GM12878 (cell line): ENCODE measurements at regions not wholly inside any gene's neighbourhood (a gene's known extent, or its start where the extent isn't known, plus 50 kb on each side); places are given as distances from the start of the nearest gene placed in this dataset.
A peak's percentile ranks its signal among the peaks of the same experiment; 100 is the strongest.

Experiments
- ATAC-seq: fragments of 200-7000 bp; cut with Tn5 transposase; 3 replicates; pipeline ENCODE4 v1.9.1; 2020; ENCODE audit warnings: mild to moderate bottlenecking, moderate library complexity
- BruUV-seq: library from RNA; stranded (reverse); fragments of 400-500 nt; replicated peaks from 2 replicates; lab custom pipeline; 2021; lab: Mats Ljungman, UMichigan
- CTCF ChIA-PET: fragments of 300-600 bp; sonication (Branson Sonifier 250); formaldehyde crosslinking; extraction: SDS; loops from one replicate; lab custom pipeline; 2021; ENCODE audit warnings: inconsistent platforms; lab: Yijun Ruan, JAX
- POLR2A ChIA-PET: fragments of 350-600 bp; formaldehyde crosslinking; extraction: SDS; loops from one replicate; lab custom pipeline; 2021; ENCODE audit warnings: inconsistent platforms; lab: Charles Lee
- RAD21 ChIA-PET: fragments of 300-600 bp; sonication (Branson Sonifier 250); formaldehyde crosslinking; loops from one replicate; lab custom pipeline; 2023; ENCODE audit warnings: antibody characterized with exemption; ENCODE audit not compliant: unreplicated experiment; lab: Charles Lee
- SMC1A ChIA-PET: fragments of 300-600 bp; sonication (Branson Sonifier 250); formaldehyde crosslinking; loops from one replicate; lab custom pipeline; 2023; ENCODE audit not compliant: unreplicated experiment, uncharacterized antibody; lab: Charles Lee
- DNase-seq: peaks from one replicate; pipeline ENCODE4 v3.0.0-alpha.2; 2011; ENCODE audit warnings: low read depth, low spot score
- FAIRE-seq: peaks from 3 replicates; lab custom pipeline; 2011; peaks lifted over from hg19 to GRCh38; lab: Jason Lieb, UNC
- H2AFZ ChIP-seq: 2 replicates; pipeline ENCODE4 v1.6.0; 2011; ENCODE audit warnings: low read depth, low read length, control low read depth; ENCODE audit not compliant: control insufficient read depth
- H3K27ac ChIP-seq: 2 replicates; pipeline ENCODE4 v1.5.1; 2011; ENCODE audit warnings: control low read depth; ENCODE audit not compliant: control insufficient read depth, insufficient read depth
- H3K27me3 ChIP-seq, 2 experiments: replicated peaks in 1 of 2; 2 replicates each; pipeline versions ENCODE4 v1.6.0 to v1.6.1; 2011; ENCODE audit warnings: low read length in 1 of 2; ENCODE audit not compliant: control insufficient read depth in 2 of 2, insufficient read depth in 2 of 2
- H3K36me3 ChIP-seq, 2 experiments: 2 replicates each; pipeline ENCODE4 v1.5.1; 2011; ENCODE audit warnings: low read length in 1 of 2; ENCODE audit not compliant: control insufficient read depth in 2 of 2, insufficient read depth in 2 of 2
- H3K4me1 ChIP-seq: 2 replicates; pipeline ENCODE4 v1.6.1; 2011; ENCODE audit warnings: mild to moderate bottlenecking, low read length, moderate library complexity, mixed read lengths; ENCODE audit not compliant: control insufficient read depth, insufficient read depth
- H3K4me2 ChIP-seq: 2 replicates; pipeline ENCODE4 v1.6.0; 2011; ENCODE audit warnings: control low read depth; ENCODE audit not compliant: control insufficient read depth, insufficient read depth
- H3K4me3 ChIP-seq: fragments of 200-600 bp; sonication (generic); 2 replicates; pipeline ENCODE4 v1.5.1; 2016
- H3K79me2 ChIP-seq: 2 replicates; pipeline ENCODE4 v1.6.0; 2011; ENCODE audit warnings: low read length; ENCODE audit not compliant: control insufficient read depth, insufficient read depth
- H3K9ac ChIP-seq: 2 replicates; pipeline ENCODE4 v1.8.0; 2011; ENCODE audit warnings: low read length, control low read depth, mixed read lengths; ENCODE audit not compliant: control insufficient read depth, insufficient read depth
- H3K9me3 ChIP-seq: replicated peaks from 3 replicates; pipeline ENCODE4 v1.5.1; 2011; ENCODE audit warnings: mild to moderate bottlenecking, low read length; ENCODE audit not compliant: control insufficient read depth, insufficient read depth
- H4K20me1 ChIP-seq: 2 replicates; pipeline ENCODE4 v1.6.0; 2011; ENCODE audit not compliant: control insufficient read depth, insufficient read depth
- BACH1 ChIP-seq: fragments of 450-650 bp; IDR thresholded peaks from 2 replicates; pipeline ENCODE4 v1.6.1; 2017; ENCODE audit warnings: mild to moderate bottlenecking, borderline replicate concordance
- LARP7 ChIP-seq: fragments of 450-650 bp; IDR thresholded peaks from 2 replicates; pipeline ENCODE4 v1.6.1; 2017; ENCODE audit warnings: mild to moderate bottlenecking
- NBN ChIP-seq: fragments of 450-650 bp; IDR thresholded peaks from 2 replicates; pipeline ENCODE4 v1.6.1; 2016
- PML ChIP-seq: IDR thresholded peaks from 2 replicates; pipeline ENCODE4 v1.6.1; 2012; ENCODE audit warnings: low read length, inconsistent platforms
- RAD51 ChIP-seq: fragments of 450-650 bp; IDR thresholded peaks from 2 replicates; pipeline ENCODE4 v1.6.1; 2016; ENCODE audit warnings: moderate library complexity, mild to moderate bottlenecking, inconsistent platforms
- WGBS: methylation state at CpG from one replicate; pipeline ENCODE4 v1.1.6; 2016; ENCODE audit warnings: low lambda C conversion rate; ENCODE audit not compliant: insufficient replicate concordance, insufficient coverage; ENCODE audit errors: missing lambda C conversion rate; 5-methylcytosine and 5-hydroxymethylcytosine counted together
- in situ Hi-C: fragments of 300-500 bp; cut with MboI; formaldehyde crosslinking; loops from 9 replicates; pipeline ENCODE4 v1.14.3; 2018; ENCODE audit warnings: mixed read lengths
- intact Hi-C: fragments of 100-400 bp; cut with micrococcal nuclease; formaldehyde crosslinking; loops from one replicate; pipeline ENCODE4 v1.14.2; 2022; ENCODE audit not compliant: unreplicated experiment
- TF ChIP-seq, protein P1 (sequence below): fragments of 450-650 bp; IDR thresholded peaks from 2 replicates; pipeline ENCODE4 v1.6.1; 2016; ENCODE audit warnings: mild to moderate bottlenecking

DNA sequence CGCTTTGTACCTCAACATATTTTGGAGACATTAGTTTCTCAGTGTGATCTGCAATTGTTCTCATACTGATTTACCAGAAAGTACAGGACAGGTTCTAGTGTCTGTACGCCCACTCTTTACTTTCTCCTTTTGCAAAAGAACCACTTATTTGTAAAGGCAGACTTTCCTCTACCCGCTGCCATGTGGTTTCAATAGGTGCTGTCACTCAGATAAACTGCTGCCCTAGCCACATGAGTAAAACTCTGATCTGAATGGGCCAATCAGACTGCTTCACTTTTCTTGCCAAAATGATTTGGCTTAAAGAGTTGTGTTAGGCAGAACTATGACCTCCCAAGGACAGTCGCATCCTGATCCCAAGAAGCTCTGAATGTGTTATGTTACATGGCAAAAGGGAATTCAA, 984.6 kb upstream of the NR2F2 start:
- no peak overlapping the region for H3K4me3 ChIP-seq
- intact Hi-C loops = no loop called here
- H4K20me1 ChIP-seq = no peaks in the 10 kb centered on the region
- FAIRE-seq = no peak
- H2AFZ ChIP-seq = no peak overlapping the region
- no peak for DNase-seq
- CTCF ChIA-PET = interaction anchor here (1.5 kb wide), 1 partner anchor 54 kb away, joined by 3 read pairs; no protein-coding TSS in a partner anchor
- no peaks in the 10 kb centered on the region for H3K79me2 ChIP-seq
- TF ChIP-seq BACH1 = no peak
- no peak for TF ChIP-seq PML
- TF ChIP-seq LARP7 = no peak
- 0 out of 2 replicates have a peak, but pooled peaks have one; percentile 9 for TF ChIP-seq RAD51
- TF ChIP-seq, protein P1, sequence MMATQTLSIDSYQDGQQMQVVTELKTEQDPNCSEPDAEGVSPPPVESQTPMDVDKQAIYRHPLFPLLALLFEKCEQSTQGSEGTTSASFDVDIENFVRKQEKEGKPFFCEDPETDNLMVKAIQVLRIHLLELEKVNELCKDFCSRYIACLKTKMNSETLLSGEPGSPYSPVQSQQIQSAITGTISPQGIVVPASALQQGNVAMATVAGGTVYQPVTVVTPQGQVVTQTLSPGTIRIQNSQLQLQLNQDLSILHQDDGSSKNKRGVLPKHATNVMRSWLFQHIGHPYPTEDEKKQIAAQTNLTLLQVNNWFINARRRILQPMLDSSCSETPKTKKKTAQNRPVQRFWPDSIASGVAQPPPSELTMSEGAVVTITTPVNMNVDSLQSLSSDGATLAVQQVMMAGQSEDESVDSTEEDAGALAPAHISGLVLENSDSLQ = peak; percentile 91
- TF ChIP-seq NBN = no peak
- ATAC-seq = peak; percentile 55
- H3K9me3 ChIP-seq = no peaks in the 10 kb centered on the region; the same call in 2 of the 3 replicates
- in situ Hi-C loops = no loop called here
- H3K4me1 ChIP-seq = no peaks in the 10 kb centered on the region
- H3K4me2 ChIP-seq = no peak overlapping the region
- H3K27ac ChIP-seq = no peak overlapping the region
- SMC1A ChIA-PET = no interaction called here
- BruUV-seq = no TSS peak
- no peak overlapping the region for H3K9ac ChIP-seq
- H3K36me3 ChIP-seq = no peaks in the 10 kb centered on the region
- RAD21 ChIA-PET = interaction anchor here (1.5 kb wide), 1 partner anchor 57 kb away, joined by 3 read pairs; no protein-coding TSS in a partner anchor
- POLR2A ChIA-PET = no interaction called here
- WGBS = 10% methylated on average over 4 of the region's 4 CpGs
- no peaks in the 10 kb centered on the region for H3K27me3 ChIP-seq
